ENCODE measurements at regions not wholly inside any gene's neighbourhood (a gene's known extent, or its start where the extent isn't known, plus 50 kb on each side); places are given as distances from the start of the nearest gene placed in this dataset.

GRCh38 chr5:175773534-175774070 lies 97.8 kb upstream of the CPLX2 start:
- no peak for TF ChIP-seq CTCF (IDR thresholded peaks at IDR 0.05)
- TF ChIP-seq POLR2A (IDR thresholded peaks at IDR 0.05): no peak
- TF ChIP-seq EP300 (IDR thresholded peaks at IDR 0.05): no peak
